ENCODE measurements at regions not wholly inside any gene's neighbourhood (a gene's known extent, or its start where the extent isn't known, plus 50 kb on each side); places are given as distances from the start of the nearest gene placed in this dataset.

DNA sequence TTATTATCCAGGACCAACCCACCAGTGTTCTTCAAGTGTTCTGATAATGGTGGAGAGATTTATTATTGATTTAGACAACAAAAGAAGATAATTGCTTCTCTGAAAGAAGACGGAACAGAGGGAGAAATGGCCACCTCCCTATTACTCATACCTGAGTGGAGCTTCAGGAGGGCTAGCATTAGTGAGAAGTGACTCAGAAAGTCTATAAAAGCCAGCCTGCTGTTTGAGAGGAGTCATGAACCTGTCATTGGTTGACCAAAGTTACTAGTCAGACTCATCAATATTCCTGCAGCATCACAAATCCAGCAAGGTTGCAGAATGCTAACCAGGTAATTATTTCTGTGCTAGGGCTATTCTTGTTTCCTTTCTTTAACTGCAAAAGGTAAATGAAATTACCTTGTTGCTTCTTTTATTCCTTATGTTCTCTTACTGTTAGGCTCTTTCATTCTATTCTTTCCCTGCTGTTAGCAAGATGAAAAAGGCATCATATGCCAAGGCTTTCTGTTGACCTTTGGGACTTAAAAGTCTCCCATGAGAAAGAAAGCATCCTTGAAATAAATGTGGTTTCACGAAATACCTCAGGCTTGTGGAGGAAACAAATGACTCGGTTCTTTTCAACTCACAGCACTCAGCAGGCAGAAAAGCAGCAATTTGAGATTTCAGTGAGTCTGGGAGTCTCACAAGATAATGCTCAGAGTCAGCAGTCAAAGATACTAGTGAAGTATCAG is 256.4 kb upstream of the PHYHIPL start:
- no peaks in the 10 kb centered on the region for H3K9me3 ChIP-seq (ENCODE audit: control extremely low read depth in 1 of 3, control insufficient read depth in 2 of 3, insufficient read depth in 1 of 3, low read length in 2 of 3)
- peaks cover 0 to 3% (median 0%) of the 10 kb centered on the region in 4 experiments for H3K27me3 ChIP-seq (replicated peaks in 1 of 4; ENCODE audit: control extremely low read depth in 1 of 4, control insufficient read depth in 3 of 4, insufficient read depth in 4 of 4, low read length in 3 of 4)
- no peak overlapping the region for H3K27ac Mint-ChIP-seq
- H3K27ac ChIP-seq (ENCODE audit: low read length in 2 of 2), result no peak overlapping the region
- H2AFZ ChIP-seq (ENCODE audit: insufficient read depth, low read depth, low read length, poor library complexity, severe bottlenecking), result no peak overlapping the region
- intact Hi-C loops (cut with micrococcal nuclease), result no loop called here
- H3K79me2 ChIP-seq (ENCODE audit: control insufficient read depth, insufficient read depth, low read length), result no peaks in the 10 kb centered on the region
- no peak overlapping the region for H3K9ac ChIP-seq (ENCODE audit: low read length)
- H4K20me1 ChIP-seq (ENCODE audit: control insufficient read depth, insufficient read depth, low read length, poor library complexity, severe bottlenecking), result no peaks in the 10 kb centered on the region
- no peaks in the 10 kb centered on the region for H3K9me3 Mint-ChIP-seq (ENCODE audit: insufficient read depth)
- POLR2A ChIA-PET, result no interaction called here
- H3K4me1 Mint-ChIP-seq, result no peaks in the 10 kb centered on the region
- ATAC-seq (ENCODE audit: low read depth) (no peak), DNase-seq (no peak)
- WGBS (ENCODE audit: insufficient coverage), result no CpG with 5 or more reads among the region's 3 CpGs
- no peak for TF ChIP-seq EZH2 (IDR thresholded peaks at IDR 0.05; ENCODE audit: borderline replicate concordance, insufficient read depth, low read depth, low read length, poor library complexity, severe bottlenecking)
- TF ChIP-seq, protein P1, sequence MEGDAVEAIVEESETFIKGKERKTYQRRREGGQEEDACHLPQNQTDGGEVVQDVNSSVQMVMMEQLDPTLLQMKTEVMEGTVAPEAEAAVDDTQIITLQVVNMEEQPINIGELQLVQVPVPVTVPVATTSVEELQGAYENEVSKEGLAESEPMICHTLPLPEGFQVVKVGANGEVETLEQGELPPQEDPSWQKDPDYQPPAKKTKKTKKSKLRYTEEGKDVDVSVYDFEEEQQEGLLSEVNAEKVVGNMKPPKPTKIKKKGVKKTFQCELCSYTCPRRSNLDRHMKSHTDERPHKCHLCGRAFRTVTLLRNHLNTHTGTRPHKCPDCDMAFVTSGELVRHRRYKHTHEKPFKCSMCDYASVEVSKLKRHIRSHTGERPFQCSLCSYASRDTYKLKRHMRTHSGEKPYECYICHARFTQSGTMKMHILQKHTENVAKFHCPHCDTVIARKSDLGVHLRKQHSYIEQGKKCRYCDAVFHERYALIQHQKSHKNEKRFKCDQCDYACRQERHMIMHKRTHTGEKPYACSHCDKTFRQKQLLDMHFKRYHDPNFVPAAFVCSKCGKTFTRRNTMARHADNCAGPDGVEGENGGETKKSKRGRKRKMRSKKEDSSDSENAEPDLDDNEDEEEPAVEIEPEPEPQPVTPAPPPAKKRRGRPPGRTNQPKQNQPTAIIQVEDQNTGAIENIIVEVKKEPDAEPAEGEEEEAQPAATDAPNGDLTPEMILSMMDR (IDR thresholded peaks at IDR 0.05), result no peak
- H3K4me2 ChIP-seq (replicated peaks; ENCODE audit: low read depth, low read length, poor library complexity, severe bottlenecking), result no peak overlapping the region
- H3K27me3 Mint-ChIP-seq, result no peaks in the 10 kb centered on the region
- H3K4me1 ChIP-seq (ENCODE audit: control insufficient read depth in 2 of 2, insufficient read depth in 2 of 2, low read length in 2 of 2), result no peaks in the 10 kb centered on the region
- no peak overlapping the region for H3K4me3 Mint-ChIP-seq
- no peak overlapping the region for H3K4me3 ChIP-seq (ENCODE audit: control extremely low read depth in 1 of 5, extremely low read depth in 1 of 5, insufficient read depth in 1 of 5, low read depth in 2 of 5, low read length in 4 of 5)
- CTCF ChIA-PET, result no interaction called here
- H3K36me3 ChIP-seq (replicated peaks in 1 of 2; ENCODE audit: control extremely low read depth in 1 of 2, control insufficient read depth in 1 of 2, extremely low read depth in 1 of 2, insufficient read depth in 2 of 2, low read length in 1 of 2), result no peaks in the 10 kb centered on the region

DNA sequence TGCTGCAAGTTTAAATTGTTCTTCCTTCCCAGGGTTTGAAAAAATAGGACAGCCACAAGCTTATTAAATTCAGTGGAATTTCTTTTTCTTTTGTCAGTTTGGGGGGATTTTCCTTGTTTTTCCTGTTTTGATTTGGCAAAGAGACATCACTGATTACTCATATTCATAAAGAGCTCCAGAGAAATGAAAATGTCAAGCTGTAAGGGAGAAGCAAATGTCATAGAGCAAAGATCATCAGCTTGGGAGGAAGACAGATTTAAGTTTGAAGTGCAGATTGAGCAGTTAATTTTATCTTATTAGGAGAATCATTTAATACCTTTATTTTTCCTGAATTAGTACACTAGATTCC is 255.8 kb upstream of the PHYHIPL start:
- Histone ChIP-seq H4K20me1 (ENCODE audit: control insufficient read depth, insufficient read depth, low read length, poor library complexity, severe bottlenecking) (no peaks in the 10 kb centered on the region), H3K9me3 (ENCODE audit: control extremely low read depth in 1 of 3, control insufficient read depth in 2 of 3, insufficient read depth in 1 of 3, low read length in 2 of 3) (no peaks in the 10 kb centered on the region), H2AFZ (ENCODE audit: insufficient read depth, low read depth, low read length, poor library complexity, severe bottlenecking) (no peak overlapping the region), H3K4me1 (ENCODE audit: control insufficient read depth in 2 of 2, insufficient read depth in 2 of 2, low read length in 2 of 2) (no peaks in the 10 kb centered on the region), H3K4me3 (ENCODE audit: control extremely low read depth in 1 of 5, extremely low read depth in 1 of 5, insufficient read depth in 1 of 5, low read depth in 2 of 5, low read length in 4 of 5) (no peak overlapping the region), H3K79me2 (ENCODE audit: control insufficient read depth, insufficient read depth, low read length) (no peaks in the 10 kb centered on the region), H3K27ac (ENCODE audit: low read length in 2 of 2) (no peak overlapping the region), H3K9ac (ENCODE audit: low read length) (no peak overlapping the region), H3K27me3 (replicated peaks in 1 of 4; ENCODE audit: control extremely low read depth in 1 of 4, control insufficient read depth in 3 of 4, insufficient read depth in 4 of 4, low read length in 3 of 4) (peaks cover 0 to 3% (median 0%) of the 10 kb centered on the region in 4 experiments), H3K4me2 (replicated peaks; ENCODE audit: low read depth, low read length, poor library complexity, severe bottlenecking) (no peak overlapping the region), H3K36me3 (replicated peaks in 1 of 2; ENCODE audit: control extremely low read depth in 1 of 2, control insufficient read depth in 1 of 2, extremely low read depth in 1 of 2, insufficient read depth in 2 of 2, low read length in 1 of 2) (no peaks in the 10 kb centered on the region)
- Mint-ChIP-seq H3K4me1 (no peaks in the 10 kb centered on the region), H3K27ac (no peak overlapping the region), H3K4me3 (no peak overlapping the region), H3K27me3 (no peaks in the 10 kb centered on the region), H3K9me3 (ENCODE audit: insufficient read depth) (no peaks in the 10 kb centered on the region)
- CTCF ChIA-PET, result no interaction called here
- DNase-seq (no peak), ATAC-seq (ENCODE audit: low read depth) (no peak)
- POLR2A ChIA-PET, result no interaction called here
- intact Hi-C loops (cut with micrococcal nuclease), result no loop called here
- TF ChIP-seq, protein P1 (IDR thresholded peaks at IDR 0.05), result no peak
- TF ChIP-seq EZH2 (IDR thresholded peaks at IDR 0.05; ENCODE audit: borderline replicate concordance, insufficient read depth, low read depth, low read length, poor library complexity, severe bottlenecking), result no peak

Measured in B cell (primary cell).